B cell (primary cell): ENCODE measurements at regions not wholly inside any gene's neighbourhood (a gene's known extent, or its start where the extent isn't known, plus 50 kb on each side); places are given as distances from the start of the nearest gene placed in this dataset.

Experiments used
- ATAC-seq: fragments of 200-7000 bp; cut with Tn5 transposase; one replicate; pipeline ENCODE4 v1.10.0; 2021; ENCODE audit warnings: low read depth, mild to moderate bottlenecking, moderate number of reproducible peaks, moderate library complexity
- CTCF ChIA-PET: fragments of 350-600 bp; sonication (Branson Sonifier 250); formaldehyde crosslinking; loops from one replicate; lab custom pipeline; 2021; ENCODE audit warnings: antibody characterized with exemption, inconsistent platforms; lab: Charles Lee
- POLR2A ChIA-PET: fragments of 350-600 bp; sonication (Branson Sonifier 250); formaldehyde crosslinking; loops from one replicate; lab custom pipeline; 2021; ENCODE audit warnings: antibody characterized with exemption; lab: Charles Lee
- DNase-seq: peaks from one replicate; pipeline ENCODE4 v3.0.0; 2013
- H2AFZ ChIP-seq: 2 replicates; pipeline ENCODE4 v1.6.1; 2012; ENCODE audit warnings: mild to moderate bottlenecking, low read depth, low read length; ENCODE audit not compliant: insufficient read depth, poor library complexity, severe bottlenecking
- H3K27ac ChIP-seq, 2 donors: 1 replicate in 1 of 2; 2 replicates in 1 of 2; pipeline ENCODE4 v1.5.1; 2012 to 2013; ENCODE audit warnings: low read length in 2 of 2, mild to moderate bottlenecking in 2 of 2, moderate library complexity in 1 of 2
- H3K27me3 ChIP-seq, 4 experiments: fragments of 200-600 bp in 1 of 4; sonication (generic) in 1 of 4; replicated peaks in 1 of 4; 1 replicate in 2 of 4; 2 replicates in 2 of 4; pipeline versions ENCODE4 v1.6.1 to v1.7.0; 2013 to 2016; ENCODE audit warnings: low read length in 3 of 4, mild to moderate bottlenecking in 2 of 4, mixed read lengths in 1 of 4, moderate library complexity in 1 of 4; ENCODE audit not compliant: insufficient read depth in 4 of 4, control insufficient read depth in 3 of 4; ENCODE audit errors: control extremely low read depth in 1 of 4
- H3K36me3 ChIP-seq, 2 experiments: replicated peaks in 1 of 2; 1 replicate in 1 of 2; 2 replicates in 1 of 2; pipeline versions ENCODE4 v1.6.1 to v1.7.1; 2013; ENCODE audit warnings: low read length in 1 of 2; ENCODE audit not compliant: insufficient read depth in 2 of 2, control insufficient read depth in 1 of 2; ENCODE audit errors: control extremely low read depth in 1 of 2, extremely low read depth in 1 of 2
- H3K4me1 ChIP-seq, 2 donors: fragments of 200-600 bp in 1 of 2; sonication (generic) in 1 of 2; 1 replicate in 1 of 2; 2 replicates in 1 of 2; pipeline versions ENCODE4 v1.5.1 to v1.6.1; 2013 to 2017; ENCODE audit warnings: low read length in 2 of 2; ENCODE audit not compliant: control insufficient read depth in 2 of 2, insufficient read depth in 2 of 2
- H3K4me2 ChIP-seq: replicated peaks from 2 replicates; pipeline ENCODE3; 2012; ENCODE audit warnings: mild to moderate bottlenecking, low read depth, low read length; ENCODE audit not compliant: poor library complexity, severe bottlenecking
- H3K4me3 ChIP-seq, 5 experiments: fragments of 200-600 bp in 1 of 5; sonication (generic) in 1 of 5; 1 replicate in 3 of 5; 2 replicates in 2 of 5; pipeline versions ENCODE4 v1.5.1 to v1.7.0; 2011 to 2016; ENCODE audit warnings: low read length in 4 of 5, mild to moderate bottlenecking in 4 of 5, low read depth in 2 of 5, control low read depth in 1 of 5, moderate library complexity in 1 of 5; ENCODE audit not compliant: insufficient read depth in 1 of 5; ENCODE audit errors: control extremely low read depth in 1 of 5, extremely low read depth in 1 of 5
- H3K79me2 ChIP-seq: fragments of 200-600 bp; sonication (generic); one replicate; pipeline ENCODE4 v1.6.0; 2016; ENCODE audit warnings: low read length; ENCODE audit not compliant: control insufficient read depth, insufficient read depth
- H3K9ac ChIP-seq: fragments of 200-600 bp; sonication (generic); 2 replicates; pipeline ENCODE4 v1.6.1; 2017; ENCODE audit warnings: mild to moderate bottlenecking, low read length, moderate library complexity
- H3K9me3 ChIP-seq, 3 donors: one replicate each; pipeline versions ENCODE4 v1.6.1 to v1.7.1; 2013; ENCODE audit warnings: low read length in 2 of 3; ENCODE audit not compliant: control insufficient read depth in 2 of 3, insufficient read depth in 1 of 3; ENCODE audit errors: control extremely low read depth in 1 of 3
- H4K20me1 ChIP-seq: 2 replicates; pipeline ENCODE4 v1.6.0; 2012; ENCODE audit warnings: mild to moderate bottlenecking, low read length; ENCODE audit not compliant: insufficient read depth, control insufficient read depth, poor library complexity, severe bottlenecking
- H3K27ac Mint-ChIP-seq: one replicate; pipeline ENCODE4 v1.8.0; 2021; ENCODE audit warnings: mixed read lengths
- H3K27me3 Mint-ChIP-seq: one replicate; pipeline ENCODE4 v1.8.0; 2021; ENCODE audit warnings: mixed read lengths
- H3K4me1 Mint-ChIP-seq: one replicate; pipeline ENCODE4 v1.8.0; 2021; ENCODE audit warnings: mixed read lengths
- H3K4me3 Mint-ChIP-seq: one replicate; pipeline ENCODE4 v1.8.0; 2021; ENCODE audit warnings: mixed read lengths
- H3K9me3 Mint-ChIP-seq: one replicate; pipeline ENCODE4 v1.8.0; 2022; ENCODE audit warnings: mixed read lengths; ENCODE audit not compliant: insufficient read depth
- EZH2 ChIP-seq: IDR thresholded peaks from 2 replicates; pipeline ENCODE4 v1.6.1; 2012; ENCODE audit warnings: borderline replicate concordance, low read depth, mild to moderate bottlenecking, moderate library complexity, low read length; ENCODE audit not compliant: insufficient read depth, poor library complexity, severe bottlenecking
- WGBS: methylation state at CpG from one replicate; pipeline ENCODE4 v1.1.5; 2013; ENCODE audit warnings: missing lambda C conversion rate; ENCODE audit not compliant: insufficient coverage; 5-methylcytosine and 5-hydroxymethylcytosine counted together
- intact Hi-C: fragments of 100-400 bp; cut with micrococcal nuclease; formaldehyde crosslinking; loops from one replicate; pipeline ENCODE4 v1.10.0; 2022
- TF ChIP-seq, protein P1 (sequence below): fragments of 200-600 bp; IDR thresholded peaks from one replicate; pipeline ENCODE4 v1.8.0; 2022; ENCODE audit warnings: antibody characterized with exemption, mild to moderate bottlenecking

DNA sequence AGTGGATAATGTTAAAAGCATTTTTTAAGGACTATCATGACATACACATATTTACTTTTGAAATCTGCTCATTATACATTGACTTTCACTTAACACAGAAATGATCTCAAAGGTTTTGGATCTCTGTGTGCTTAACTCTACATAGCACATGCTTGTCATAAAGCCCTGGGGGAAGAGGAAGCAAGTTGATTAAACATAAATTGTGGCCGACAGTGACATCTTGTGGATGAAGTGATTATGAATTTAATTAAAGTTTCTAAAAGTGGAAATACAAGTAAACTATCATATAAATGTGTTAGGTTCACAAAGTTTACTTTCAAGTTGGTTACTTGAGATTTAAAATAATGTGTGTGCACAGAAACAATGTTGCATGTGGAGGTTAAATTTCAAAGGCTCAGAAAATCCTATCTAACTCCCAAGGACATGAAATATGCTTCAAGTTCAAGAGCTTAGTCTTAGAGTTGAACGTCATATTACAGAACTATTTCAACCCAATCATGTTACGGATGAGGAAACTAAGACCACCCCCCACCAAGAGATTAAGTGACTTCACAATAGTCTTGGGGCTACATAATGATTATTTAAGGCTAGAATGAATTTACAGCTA is 1247.8 kb downstream of the GATA3 start:
- H3K4me3 ChIP-seq: no peak overlapping the region
- no CpG with 5 or more reads among the region's 3 CpGs for WGBS
- no peaks in the 10 kb centered on the region for H3K4me1 ChIP-seq
- H3K27ac ChIP-seq: no peak overlapping the region
- CTCF ChIA-PET: interaction anchor here (0.8 to 1.7 kb wide), 4 partner anchors 8 to 1777 kb away, joined by 3 to 4 read pairs (median 3); no protein-coding TSS in a partner anchor
- POLR2A ChIA-PET: no interaction called here
- DNase-seq (peak; percentile 47), ATAC-seq (no peak)
- no peaks in the 10 kb centered on the region for H3K9me3 Mint-ChIP-seq
- no peaks in the 10 kb centered on the region for H3K4me1 Mint-ChIP-seq
- H2AFZ ChIP-seq: no peak overlapping the region
- no peak overlapping the region for H3K27ac Mint-ChIP-seq
- H3K4me3 Mint-ChIP-seq: no peak overlapping the region
- peaks cover 21% of the 10 kb centered on the region for H3K27me3 Mint-ChIP-seq
- H3K9ac ChIP-seq: no peak overlapping the region
- no peaks in the 10 kb centered on the region for H4K20me1 ChIP-seq
- H3K9me3 ChIP-seq: no peaks in the 10 kb centered on the region
- intact Hi-C loops: no loop called here
- no peak for TF ChIP-seq EZH2
- TF ChIP-seq, protein P1, sequence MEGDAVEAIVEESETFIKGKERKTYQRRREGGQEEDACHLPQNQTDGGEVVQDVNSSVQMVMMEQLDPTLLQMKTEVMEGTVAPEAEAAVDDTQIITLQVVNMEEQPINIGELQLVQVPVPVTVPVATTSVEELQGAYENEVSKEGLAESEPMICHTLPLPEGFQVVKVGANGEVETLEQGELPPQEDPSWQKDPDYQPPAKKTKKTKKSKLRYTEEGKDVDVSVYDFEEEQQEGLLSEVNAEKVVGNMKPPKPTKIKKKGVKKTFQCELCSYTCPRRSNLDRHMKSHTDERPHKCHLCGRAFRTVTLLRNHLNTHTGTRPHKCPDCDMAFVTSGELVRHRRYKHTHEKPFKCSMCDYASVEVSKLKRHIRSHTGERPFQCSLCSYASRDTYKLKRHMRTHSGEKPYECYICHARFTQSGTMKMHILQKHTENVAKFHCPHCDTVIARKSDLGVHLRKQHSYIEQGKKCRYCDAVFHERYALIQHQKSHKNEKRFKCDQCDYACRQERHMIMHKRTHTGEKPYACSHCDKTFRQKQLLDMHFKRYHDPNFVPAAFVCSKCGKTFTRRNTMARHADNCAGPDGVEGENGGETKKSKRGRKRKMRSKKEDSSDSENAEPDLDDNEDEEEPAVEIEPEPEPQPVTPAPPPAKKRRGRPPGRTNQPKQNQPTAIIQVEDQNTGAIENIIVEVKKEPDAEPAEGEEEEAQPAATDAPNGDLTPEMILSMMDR: peak; percentile 66
- H3K27me3 ChIP-seq: no peaks in the 10 kb centered on the region
- no peaks in the 10 kb centered on the region for H3K79me2 ChIP-seq
- H3K4me2 ChIP-seq: no peak overlapping the region
- H3K36me3 ChIP-seq: no peaks in the 10 kb centered on the region

DNA sequence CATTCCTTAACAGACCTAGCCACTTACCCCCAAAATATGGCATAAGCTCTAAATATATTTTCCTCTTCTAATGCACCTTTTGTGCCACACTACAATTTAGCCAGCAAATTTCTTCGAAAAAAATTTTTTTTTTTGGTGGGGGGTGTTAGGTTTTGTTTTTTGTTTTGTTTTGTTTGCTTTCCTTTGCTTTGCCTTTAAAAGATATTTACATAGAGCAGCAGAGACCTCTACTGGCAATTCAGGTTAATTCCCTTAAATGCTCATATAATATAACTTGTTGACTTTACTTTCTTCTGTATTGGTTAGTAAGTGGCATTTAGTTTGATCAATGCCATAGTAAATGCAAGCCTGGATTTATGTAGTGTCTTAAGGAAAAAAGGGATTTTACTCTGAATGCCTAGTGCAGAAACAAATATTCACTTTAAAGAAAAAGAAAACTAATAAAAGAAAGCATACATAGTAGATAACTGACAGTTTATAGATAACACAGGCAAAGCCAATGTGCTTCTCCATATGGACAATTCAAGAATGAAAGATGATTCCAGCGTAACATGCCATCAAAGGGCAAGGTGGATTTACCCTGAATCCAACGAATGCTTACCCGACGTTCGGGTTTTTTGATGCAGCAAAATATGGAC is 1250.6 kb downstream of the GATA3 start:
- POLR2A ChIA-PET: no interaction called here
- no peak overlapping the region for H3K4me3 ChIP-seq
- intact Hi-C loops: no loop called here
- no peaks in the 10 kb centered on the region for H3K36me3 ChIP-seq
- DNase-seq (no peak), ATAC-seq (no peak)
- no peaks in the 10 kb centered on the region for H3K4me1 Mint-ChIP-seq
- H3K9me3 Mint-ChIP-seq: no peaks in the 10 kb centered on the region
- H4K20me1 ChIP-seq: no peaks in the 10 kb centered on the region
- H3K4me3 Mint-ChIP-seq: no peak overlapping the region
- peaks cover 21% of the 10 kb centered on the region for H3K27me3 Mint-ChIP-seq
- TF ChIP-seq EZH2: no peak
- TF ChIP-seq, protein P1: peak; percentile 37
- no peaks in the 10 kb centered on the region for H3K79me2 ChIP-seq
- CTCF ChIA-PET: no interaction called here
- H3K4me1 ChIP-seq: no peaks in the 10 kb centered on the region
- 92% methylated on average over 4 of the region's 6 CpGs for WGBS
- no peak overlapping the region for H3K27ac ChIP-seq
- H3K4me2 ChIP-seq: no peak overlapping the region
- no peaks in the 10 kb centered on the region for H3K9me3 ChIP-seq
- no peak overlapping the region for H3K9ac ChIP-seq
- H3K27me3 ChIP-seq: peaks cover 0 to 2% (median 0%) of the 10 kb centered on the region in 4 experiments
- no peak overlapping the region for H3K27ac Mint-ChIP-seq
- H2AFZ ChIP-seq: no peak overlapping the region
